Endodermal cell (in vitro differentiated cells): ENCODE measurements at regions not wholly inside any gene's neighbourhood (a gene's known extent, or its start where the extent isn't known, plus 50 kb on each side); places are given as distances from the start of the nearest gene placed in this dataset.

ENCODE experiments used
- DNase-seq: peaks from one replicate; pipeline ENCODE4 v3.0.0-alpha.2; 2017
- H3K27ac ChIP-seq: 2 replicates; pipeline ENCODE4 v1.5.1; 2013; ENCODE audit warnings: mild to moderate bottlenecking, low read depth, low read length, moderate library complexity
- H3K27me3 ChIP-seq: 2 replicates; pipeline ENCODE4 v1.6.1; 2013; ENCODE audit warnings: mild to moderate bottlenecking, low read length, moderate library complexity; ENCODE audit not compliant: insufficient read depth, control insufficient read depth, poor library complexity, severe bottlenecking
- H3K36me3 ChIP-seq: 2 replicates; pipeline ENCODE4 v1.7.0; 2013; ENCODE audit warnings: mild to moderate bottlenecking, low read length, moderate library complexity; ENCODE audit not compliant: control insufficient read depth, insufficient read depth
- H3K4me1 ChIP-seq: one replicate; pipeline ENCODE4 v1.7.0; 2013; ENCODE audit warnings: low read length; ENCODE audit not compliant: control insufficient read depth, insufficient read depth
- H3K4me3 ChIP-seq: 2 replicates; pipeline ENCODE4 v1.5.1; 2013; ENCODE audit warnings: mild to moderate bottlenecking, low read length, moderate library complexity
- H3K9ac ChIP-seq: 2 replicates; pipeline ENCODE4 v1.6.1; 2013; ENCODE audit warnings: mild to moderate bottlenecking, low read length, moderate library complexity; ENCODE audit not compliant: poor library complexity, severe bottlenecking; ENCODE audit errors: extremely low read depth
- H3K9me3 ChIP-seq: 2 replicates; pipeline ENCODE4 v1.6.1; 2013; ENCODE audit warnings: mild to moderate bottlenecking, low read length, moderate library complexity; ENCODE audit not compliant: control insufficient read depth
- H3K27ac Mint-ChIP-seq: 2 replicates; pipeline ENCODE4 v1.8.0; 2020; ENCODE audit warnings: mixed read lengths
- H3K27me3 Mint-ChIP-seq: 2 replicates; pipeline ENCODE4 v1.8.0; 2021; ENCODE audit warnings: mild to moderate bottlenecking, mixed read lengths; ENCODE audit not compliant: insufficient read depth
- H3K36me3 Mint-ChIP-seq: 2 replicates; pipeline ENCODE4 v1.8.0; 2020; ENCODE audit warnings: low read depth, mixed read lengths
- H3K4me1 Mint-ChIP-seq: 2 replicates; pipeline ENCODE4 v1.8.0; 2020; ENCODE audit warnings: mixed read lengths
- H3K4me3 Mint-ChIP-seq: 2 replicates; pipeline ENCODE4 v1.8.0; 2020; ENCODE audit warnings: mild to moderate bottlenecking, moderate library complexity, mixed read lengths
- H3K9me3 Mint-ChIP-seq: 2 replicates; pipeline ENCODE4 v1.8.0; 2020; ENCODE audit warnings: mild to moderate bottlenecking, mixed read lengths
- WGBS, 2 experiments: methylation state at CpG; one replicate each; pipeline versions ENCODE4 v1.1.5 to v1.1.7; 2013; ENCODE audit warnings: missing lambda C conversion rate in 2 of 2, mixed read lengths in 1 of 2; ENCODE audit not compliant: insufficient coverage in 1 of 2, insufficient read length in 1 of 2; 5-methylcytosine and 5-hydroxymethylcytosine counted together
- TF ChIP-seq, protein P1 (sequence below): fragments of 200-600 bp; sonication (generic); conservative IDR thresholded peaks from 2 replicates; pipeline ENCODE4 v1.5.0; 2021; ENCODE audit warnings: antibody characterized with exemption, mild to moderate bottlenecking

DNA sequence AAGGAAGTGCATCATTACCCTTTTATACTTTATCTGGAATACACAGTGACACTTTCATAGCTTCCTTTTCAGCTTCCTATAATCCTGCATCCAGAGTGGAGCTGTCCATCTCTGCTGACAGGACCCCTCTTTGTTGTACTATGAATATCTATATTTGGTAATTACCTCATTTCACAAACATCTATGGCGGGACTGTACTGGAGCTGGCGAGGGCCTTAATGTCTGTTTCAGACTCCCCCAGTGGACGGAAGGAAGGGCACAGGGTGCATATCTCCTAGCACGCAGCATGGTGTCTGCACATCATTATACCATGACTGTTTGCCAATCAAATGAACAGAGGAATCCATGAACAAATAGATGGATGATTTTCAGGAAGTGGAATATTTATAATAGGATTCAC lies 142.3 kb downstream of the SOX11 start:
- H3K36me3 ChIP-seq = no peaks in the 10 kb centered on the region

DNA sequence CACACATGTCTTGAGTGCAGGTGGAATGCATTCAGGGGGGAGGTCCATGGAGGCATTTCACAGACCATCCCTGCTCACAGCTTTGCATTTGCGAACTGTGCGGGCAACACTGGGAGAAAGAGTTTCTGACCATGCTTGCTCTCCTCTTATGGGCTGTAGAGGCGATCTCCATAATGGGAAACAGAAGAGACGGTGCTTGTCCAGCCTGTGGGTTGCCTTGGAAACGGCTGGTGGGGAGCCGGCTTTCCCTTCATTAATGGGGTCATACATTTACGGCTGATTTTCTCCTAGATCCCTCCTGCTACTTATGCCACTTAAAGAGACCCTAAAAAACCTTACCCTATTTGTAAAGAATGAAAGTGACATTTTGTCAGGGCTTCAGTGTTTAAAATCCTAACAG lies 147.4 kb downstream of the SOX11 start:
- Histone ChIP-seq H3K36me3 (no peaks in the 10 kb centered on the region), H3K4me1 (no peaks in the 10 kb centered on the region), H3K27me3 (no peaks in the 10 kb centered on the region), H3K9ac (no peak overlapping the region), H3K9me3 (no peaks in the 10 kb centered on the region), H3K27ac (peak overlapping the region; percentile 91), H3K4me3 (no peak overlapping the region)
- no peak overlapping the region for H3K4me3 Mint-ChIP-seq
- WGBS, 2 experiments = 85% methylated on average over 7 of the region's 7 CpGs; no CpG with 5 or more reads in 1 of the 2 experiments
- no peak overlapping the region for H3K27ac Mint-ChIP-seq
- peaks cover 3% of the 10 kb centered on the region for H3K27me3 Mint-ChIP-seq
- no peak for DNase-seq
- H3K9me3 Mint-ChIP-seq = no peaks in the 10 kb centered on the region
- H3K4me1 Mint-ChIP-seq = no peaks in the 10 kb centered on the region
- no peaks in the 10 kb centered on the region for H3K36me3 Mint-ChIP-seq
- TF ChIP-seq, protein P1, sequence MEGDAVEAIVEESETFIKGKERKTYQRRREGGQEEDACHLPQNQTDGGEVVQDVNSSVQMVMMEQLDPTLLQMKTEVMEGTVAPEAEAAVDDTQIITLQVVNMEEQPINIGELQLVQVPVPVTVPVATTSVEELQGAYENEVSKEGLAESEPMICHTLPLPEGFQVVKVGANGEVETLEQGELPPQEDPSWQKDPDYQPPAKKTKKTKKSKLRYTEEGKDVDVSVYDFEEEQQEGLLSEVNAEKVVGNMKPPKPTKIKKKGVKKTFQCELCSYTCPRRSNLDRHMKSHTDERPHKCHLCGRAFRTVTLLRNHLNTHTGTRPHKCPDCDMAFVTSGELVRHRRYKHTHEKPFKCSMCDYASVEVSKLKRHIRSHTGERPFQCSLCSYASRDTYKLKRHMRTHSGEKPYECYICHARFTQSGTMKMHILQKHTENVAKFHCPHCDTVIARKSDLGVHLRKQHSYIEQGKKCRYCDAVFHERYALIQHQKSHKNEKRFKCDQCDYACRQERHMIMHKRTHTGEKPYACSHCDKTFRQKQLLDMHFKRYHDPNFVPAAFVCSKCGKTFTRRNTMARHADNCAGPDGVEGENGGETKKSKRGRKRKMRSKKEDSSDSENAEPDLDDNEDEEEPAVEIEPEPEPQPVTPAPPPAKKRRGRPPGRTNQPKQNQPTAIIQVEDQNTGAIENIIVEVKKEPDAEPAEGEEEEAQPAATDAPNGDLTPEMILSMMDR = no peak

More for the DNA sequence above, 142.3 kb downstream of the SOX11 start:
- peaks cover 3% of the 10 kb centered on the region for H3K27me3 Mint-ChIP-seq
- TF ChIP-seq, protein P1 = no peak
- Histone ChIP-seq H3K4me3 (no peak overlapping the region), H3K27me3 (no peaks in the 10 kb centered on the region), H3K9me3 (no peaks in the 10 kb centered on the region), H3K9ac (no peak overlapping the region), H3K4me1 (no peaks in the 10 kb centered on the region), H3K27ac (no peak overlapping the region)
- H3K27ac Mint-ChIP-seq = no peak overlapping the region
- no peaks in the 10 kb centered on the region for H3K36me3 Mint-ChIP-seq
- H3K4me3 Mint-ChIP-seq = no peak overlapping the region
- no peaks in the 10 kb centered on the region for H3K9me3 Mint-ChIP-seq
- no peaks in the 10 kb centered on the region for H3K4me1 Mint-ChIP-seq
- 80 to 94% methylated on average over 2 to 4 of the region's 4 CpGs for WGBS, 2 experiments
- DNase-seq = no peak

DNA sequence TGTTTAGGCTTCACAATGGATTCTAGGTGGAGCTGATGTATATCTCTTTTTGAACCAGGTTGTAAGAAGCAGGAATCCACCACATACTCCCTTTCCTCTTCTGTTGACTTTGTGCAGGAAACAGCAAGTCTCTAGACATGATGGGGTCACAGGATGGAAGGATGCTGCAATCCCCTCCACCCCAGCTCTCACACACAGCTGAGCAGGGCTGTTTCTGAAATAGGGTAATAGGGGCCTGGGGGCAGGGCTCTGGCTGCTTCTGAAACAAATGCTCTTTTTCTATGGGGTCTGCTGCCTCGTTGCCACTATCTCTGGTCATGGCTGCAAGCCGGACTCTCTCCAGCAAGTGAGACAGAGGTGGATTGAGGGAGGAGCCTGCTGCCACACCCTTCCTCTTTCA lies 148.9 kb downstream of the SOX11 start:
- Histone ChIP-seq H3K36me3 (no peaks in the 10 kb centered on the region), H3K4me3 (no peak overlapping the region), H3K27ac (no peak overlapping the region), H3K27me3 (no peaks in the 10 kb centered on the region), H3K9me3 (no peaks in the 10 kb centered on the region), H3K9ac (no peak overlapping the region), H3K4me1 (no peaks in the 10 kb centered on the region)
- DNase-seq = no peak
- peaks cover 3% of the 10 kb centered on the region for H3K27me3 Mint-ChIP-seq
- no peak overlapping the region for H3K4me3 Mint-ChIP-seq
- TF ChIP-seq, protein P1 = no peak
- H3K27ac Mint-ChIP-seq = no peak overlapping the region
- no peaks in the 10 kb centered on the region for H3K36me3 Mint-ChIP-seq
- no peaks in the 10 kb centered on the region for H3K4me1 Mint-ChIP-seq
- no peaks in the 10 kb centered on the region for H3K9me3 Mint-ChIP-seq
- 85 to 100% methylated on average over 1 to 2 of the region's 2 CpGs for WGBS, 2 experiments
